ENCODE measurements at regions not wholly inside any gene's neighbourhood (a gene's known extent, or its start where the extent isn't known, plus 50 kb on each side); places are given as distances from the start of the nearest gene placed in this dataset.

DNA sequence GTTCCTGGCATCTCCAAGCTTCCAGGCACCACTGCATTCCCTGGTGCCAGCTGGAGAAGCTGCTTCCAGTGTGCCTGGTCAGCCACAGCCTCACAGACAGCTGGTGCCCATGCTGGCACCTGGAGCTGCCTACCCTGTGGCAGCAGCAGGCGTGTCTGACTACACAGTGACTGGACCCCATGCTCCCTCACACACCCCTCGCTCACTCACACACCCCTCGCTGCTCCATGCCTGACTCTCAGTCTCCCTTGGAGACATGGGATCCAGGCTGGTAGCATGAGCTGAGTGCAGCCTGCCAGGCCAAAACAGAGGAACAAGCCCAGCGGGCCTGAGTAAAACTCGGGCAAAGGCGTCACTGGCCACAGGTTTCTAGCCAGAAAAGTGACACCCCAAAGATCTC lies 59.1 kb upstream of the SMIM36 start:
- TF ChIP-seq YY1 (IDR thresholded peaks at IDR 0.05) (no peak), HNF4A (conservative IDR thresholded peaks at IDR 0.05) (no peak), RXRA (IDR thresholded peaks at IDR 0.05) (no peak), HNF4G (IDR thresholded peaks at IDR 0.05) (no peak), TAF1 (conservative IDR thresholded peaks at IDR 0.05) (no peak), FOXA2 (IDR thresholded peaks at IDR 0.05) (no peak), SP1 (IDR thresholded peaks at IDR 0.05) (no peak), JUND (IDR thresholded peaks at IDR 0.05) (no peak), GABPA (IDR thresholded peaks at IDR 0.05 in 1 of 2, conservative IDR thresholded peaks at IDR 0.05 in 1 of 2) (no peak), EGR1 (IDR thresholded peaks at IDR 0.05; ENCODE audit: low read depth in 2 of 2) (no peak), FOXA1 (IDR thresholded peaks at IDR 0.05) (no peak), NR2F2 (IDR thresholded peaks at IDR 0.05) (no peak), RAD21 (IDR thresholded peaks at IDR 0.05) (no peak)
- TF ChIP-seq, protein P1, sequence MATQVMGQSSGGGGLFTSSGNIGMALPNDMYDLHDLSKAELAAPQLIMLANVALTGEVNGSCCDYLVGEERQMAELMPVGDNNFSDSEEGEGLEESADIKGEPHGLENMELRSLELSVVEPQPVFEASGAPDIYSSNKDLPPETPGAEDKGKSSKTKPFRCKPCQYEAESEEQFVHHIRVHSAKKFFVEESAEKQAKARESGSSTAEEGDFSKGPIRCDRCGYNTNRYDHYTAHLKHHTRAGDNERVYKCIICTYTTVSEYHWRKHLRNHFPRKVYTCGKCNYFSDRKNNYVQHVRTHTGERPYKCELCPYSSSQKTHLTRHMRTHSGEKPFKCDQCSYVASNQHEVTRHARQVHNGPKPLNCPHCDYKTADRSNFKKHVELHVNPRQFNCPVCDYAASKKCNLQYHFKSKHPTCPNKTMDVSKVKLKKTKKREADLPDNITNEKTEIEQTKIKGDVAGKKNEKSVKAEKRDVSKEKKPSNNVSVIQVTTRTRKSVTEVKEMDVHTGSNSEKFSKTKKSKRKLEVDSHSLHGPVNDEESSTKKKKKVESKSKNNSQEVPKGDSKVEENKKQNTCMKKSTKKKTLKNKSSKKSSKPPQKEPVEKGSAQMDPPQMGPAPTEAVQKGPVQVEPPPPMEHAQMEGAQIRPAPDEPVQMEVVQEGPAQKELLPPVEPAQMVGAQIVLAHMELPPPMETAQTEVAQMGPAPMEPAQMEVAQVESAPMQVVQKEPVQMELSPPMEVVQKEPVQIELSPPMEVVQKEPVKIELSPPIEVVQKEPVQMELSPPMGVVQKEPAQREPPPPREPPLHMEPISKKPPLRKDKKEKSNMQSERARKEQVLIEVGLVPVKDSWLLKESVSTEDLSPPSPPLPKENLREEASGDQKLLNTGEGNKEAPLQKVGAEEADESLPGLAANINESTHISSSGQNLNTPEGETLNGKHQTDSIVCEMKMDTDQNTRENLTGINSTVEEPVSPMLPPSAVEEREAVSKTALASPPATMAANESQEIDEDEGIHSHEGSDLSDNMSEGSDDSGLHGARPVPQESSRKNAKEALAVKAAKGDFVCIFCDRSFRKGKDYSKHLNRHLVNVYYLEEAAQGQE (IDR thresholded peaks at IDR 0.05), result no peak
- TF ChIP-seq, protein P2, sequence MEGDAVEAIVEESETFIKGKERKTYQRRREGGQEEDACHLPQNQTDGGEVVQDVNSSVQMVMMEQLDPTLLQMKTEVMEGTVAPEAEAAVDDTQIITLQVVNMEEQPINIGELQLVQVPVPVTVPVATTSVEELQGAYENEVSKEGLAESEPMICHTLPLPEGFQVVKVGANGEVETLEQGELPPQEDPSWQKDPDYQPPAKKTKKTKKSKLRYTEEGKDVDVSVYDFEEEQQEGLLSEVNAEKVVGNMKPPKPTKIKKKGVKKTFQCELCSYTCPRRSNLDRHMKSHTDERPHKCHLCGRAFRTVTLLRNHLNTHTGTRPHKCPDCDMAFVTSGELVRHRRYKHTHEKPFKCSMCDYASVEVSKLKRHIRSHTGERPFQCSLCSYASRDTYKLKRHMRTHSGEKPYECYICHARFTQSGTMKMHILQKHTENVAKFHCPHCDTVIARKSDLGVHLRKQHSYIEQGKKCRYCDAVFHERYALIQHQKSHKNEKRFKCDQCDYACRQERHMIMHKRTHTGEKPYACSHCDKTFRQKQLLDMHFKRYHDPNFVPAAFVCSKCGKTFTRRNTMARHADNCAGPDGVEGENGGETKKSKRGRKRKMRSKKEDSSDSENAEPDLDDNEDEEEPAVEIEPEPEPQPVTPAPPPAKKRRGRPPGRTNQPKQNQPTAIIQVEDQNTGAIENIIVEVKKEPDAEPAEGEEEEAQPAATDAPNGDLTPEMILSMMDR (IDR thresholded peaks at IDR 0.05; ENCODE audit: low read depth, low read length, missing input control), result no peak
- TF ChIP-seq, protein P3, sequence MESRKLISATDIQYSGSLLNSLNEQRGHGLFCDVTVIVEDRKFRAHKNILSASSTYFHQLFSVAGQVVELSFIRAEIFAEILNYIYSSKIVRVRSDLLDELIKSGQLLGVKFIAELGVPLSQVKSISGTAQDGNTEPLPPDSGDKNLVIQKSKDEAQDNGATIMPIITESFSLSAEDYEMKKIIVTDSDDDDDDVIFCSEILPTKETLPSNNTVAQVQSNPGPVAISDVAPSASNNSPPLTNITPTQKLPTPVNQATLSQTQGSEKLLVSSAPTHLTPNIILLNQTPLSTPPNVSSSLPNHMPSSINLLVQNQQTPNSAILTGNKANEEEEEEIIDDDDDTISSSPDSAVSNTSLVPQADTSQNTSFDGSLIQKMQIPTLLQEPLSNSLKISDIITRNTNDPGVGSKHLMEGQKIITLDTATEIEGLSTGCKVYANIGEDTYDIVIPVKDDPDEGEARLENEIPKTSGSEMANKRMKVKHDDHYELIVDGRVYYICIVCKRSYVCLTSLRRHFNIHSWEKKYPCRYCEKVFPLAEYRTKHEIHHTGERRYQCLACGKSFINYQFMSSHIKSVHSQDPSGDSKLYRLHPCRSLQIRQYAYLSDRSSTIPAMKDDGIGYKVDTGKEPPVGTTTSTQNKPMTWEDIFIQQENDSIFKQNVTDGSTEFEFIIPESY (IDR thresholded peaks at IDR 0.05), result no peak
- TF ChIP-seq, protein P4, sequence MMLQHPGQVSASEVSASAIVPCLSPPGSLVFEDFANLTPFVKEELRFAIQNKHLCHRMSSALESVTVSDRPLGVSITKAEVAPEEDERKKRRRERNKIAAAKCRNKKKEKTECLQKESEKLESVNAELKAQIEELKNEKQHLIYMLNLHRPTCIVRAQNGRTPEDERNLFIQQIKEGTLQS (IDR thresholded peaks at IDR 0.05), result no peak
- TF ChIP-seq, protein P5, sequence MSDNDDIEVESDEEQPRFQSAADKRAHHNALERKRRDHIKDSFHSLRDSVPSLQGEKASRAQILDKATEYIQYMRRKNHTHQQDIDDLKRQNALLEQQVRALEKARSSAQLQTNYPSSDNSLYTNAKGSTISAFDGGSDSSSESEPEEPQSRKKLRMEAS (IDR thresholded peaks at IDR 0.05), result no peak
- 94% methylated on average over 6 of the region's 6 CpGs for WGBS
- Histone ChIP-seq H3K4me3 (ENCODE audit: low read depth in 1 of 3, low read length in 3 of 3) (no peak overlapping the region), H3K9ac (ENCODE audit: low read depth in 1 of 2, low read length in 2 of 2) (no peak overlapping the region), H3K4me1 (ENCODE audit: control insufficient read depth in 4 of 4, insufficient read depth in 4 of 4, low read length in 3 of 4) (peaks cover 6 to 23% (median 7%) of the 10 kb centered on the region in 4 donors), H3K36me3 (ENCODE audit: control insufficient read depth in 4 of 4, insufficient read depth in 3 of 4, low read depth in 1 of 4, low read length in 3 of 4) (no peaks in the 10 kb centered on the region), H3K9me3 (ENCODE audit: control insufficient read depth in 4 of 4, low read length in 3 of 4) (no peaks in the 10 kb centered on the region), H3K27ac (ENCODE audit: low read depth in 1 of 2, low read length in 2 of 2) (no peak overlapping the region), H3K27me3 (ENCODE audit: control insufficient read depth in 4 of 4, insufficient read depth in 4 of 4, low read length in 3 of 4) (no peaks in the 10 kb centered on the region)
- DNase-seq (ENCODE audit: low spot score), result no peak

Data from liver (tissue), 8 donors.